ENCODE measurements at regions not wholly inside any gene's neighbourhood (a gene's known extent, or its start where the extent isn't known, plus 50 kb on each side); places are given as distances from the start of the nearest gene placed in this dataset.

GRCh38 chr12:77163074-77164038 lies 98.0 kb upstream of the E2F7 start:
- H3K4me2 ChIP-seq (replicated peaks; ENCODE audit: low read depth, low read length, poor library complexity, severe bottlenecking) = no peak overlapping the region
- Mint-ChIP-seq H3K9me3 (ENCODE audit: insufficient read depth) (peaks cover 2% of the 10 kb centered on the region), H3K27ac (no peak overlapping the region), H3K4me3 (no peak overlapping the region), H3K27me3 (no peaks in the 10 kb centered on the region), H3K4me1 (no peaks in the 10 kb centered on the region)
- intact Hi-C loops (cut with micrococcal nuclease) = no loop called here
- no peaks in the 10 kb centered on the region for H3K9me3 ChIP-seq (ENCODE audit: control extremely low read depth in 1 of 3, control insufficient read depth in 2 of 3, insufficient read depth in 1 of 3, low read length in 2 of 3)
- no peak overlapping the region for H3K27ac ChIP-seq (ENCODE audit: low read length in 2 of 2)
- TF ChIP-seq, protein P1, sequence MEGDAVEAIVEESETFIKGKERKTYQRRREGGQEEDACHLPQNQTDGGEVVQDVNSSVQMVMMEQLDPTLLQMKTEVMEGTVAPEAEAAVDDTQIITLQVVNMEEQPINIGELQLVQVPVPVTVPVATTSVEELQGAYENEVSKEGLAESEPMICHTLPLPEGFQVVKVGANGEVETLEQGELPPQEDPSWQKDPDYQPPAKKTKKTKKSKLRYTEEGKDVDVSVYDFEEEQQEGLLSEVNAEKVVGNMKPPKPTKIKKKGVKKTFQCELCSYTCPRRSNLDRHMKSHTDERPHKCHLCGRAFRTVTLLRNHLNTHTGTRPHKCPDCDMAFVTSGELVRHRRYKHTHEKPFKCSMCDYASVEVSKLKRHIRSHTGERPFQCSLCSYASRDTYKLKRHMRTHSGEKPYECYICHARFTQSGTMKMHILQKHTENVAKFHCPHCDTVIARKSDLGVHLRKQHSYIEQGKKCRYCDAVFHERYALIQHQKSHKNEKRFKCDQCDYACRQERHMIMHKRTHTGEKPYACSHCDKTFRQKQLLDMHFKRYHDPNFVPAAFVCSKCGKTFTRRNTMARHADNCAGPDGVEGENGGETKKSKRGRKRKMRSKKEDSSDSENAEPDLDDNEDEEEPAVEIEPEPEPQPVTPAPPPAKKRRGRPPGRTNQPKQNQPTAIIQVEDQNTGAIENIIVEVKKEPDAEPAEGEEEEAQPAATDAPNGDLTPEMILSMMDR (IDR thresholded peaks at IDR 0.05) = no peak
- no peak for TF ChIP-seq EZH2 (IDR thresholded peaks at IDR 0.05; ENCODE audit: borderline replicate concordance, insufficient read depth, low read depth, low read length, poor library complexity, severe bottlenecking)
- no peaks in the 10 kb centered on the region for H3K4me1 ChIP-seq (ENCODE audit: control insufficient read depth in 2 of 2, insufficient read depth in 2 of 2, low read length in 2 of 2)
- no peak overlapping the region for H3K9ac ChIP-seq (ENCODE audit: low read length)
- POLR2A ChIA-PET = no interaction called here
- WGBS (ENCODE audit: insufficient coverage) = no CpG with 5 or more reads among the region's 3 CpGs
- H2AFZ ChIP-seq (ENCODE audit: insufficient read depth, low read depth, low read length, poor library complexity, severe bottlenecking) = no peak overlapping the region
- H4K20me1 ChIP-seq (ENCODE audit: control insufficient read depth, insufficient read depth, low read length, poor library complexity, severe bottlenecking) = no peaks in the 10 kb centered on the region
- DNase-seq = no peak
- H3K36me3 ChIP-seq (replicated peaks in 1 of 2; ENCODE audit: control extremely low read depth in 1 of 2, control insufficient read depth in 1 of 2, extremely low read depth in 1 of 2, insufficient read depth in 2 of 2, low read length in 1 of 2) = no peaks in the 10 kb centered on the region
- CTCF ChIA-PET = no interaction called here
- ATAC-seq (ENCODE audit: low read depth) = no peak
- no peak overlapping the region for H3K4me3 ChIP-seq (ENCODE audit: control extremely low read depth in 1 of 5, extremely low read depth in 1 of 5, insufficient read depth in 1 of 5, low read depth in 2 of 5, low read length in 4 of 5)
- no peaks in the 10 kb centered on the region for H3K79me2 ChIP-seq (ENCODE audit: control insufficient read depth, insufficient read depth, low read length)
- H3K27me3 ChIP-seq (replicated peaks in 1 of 4; ENCODE audit: control extremely low read depth in 1 of 4, control insufficient read depth in 3 of 4, insufficient read depth in 4 of 4, low read length in 3 of 4) = no peaks in the 10 kb centered on the region

DNA sequence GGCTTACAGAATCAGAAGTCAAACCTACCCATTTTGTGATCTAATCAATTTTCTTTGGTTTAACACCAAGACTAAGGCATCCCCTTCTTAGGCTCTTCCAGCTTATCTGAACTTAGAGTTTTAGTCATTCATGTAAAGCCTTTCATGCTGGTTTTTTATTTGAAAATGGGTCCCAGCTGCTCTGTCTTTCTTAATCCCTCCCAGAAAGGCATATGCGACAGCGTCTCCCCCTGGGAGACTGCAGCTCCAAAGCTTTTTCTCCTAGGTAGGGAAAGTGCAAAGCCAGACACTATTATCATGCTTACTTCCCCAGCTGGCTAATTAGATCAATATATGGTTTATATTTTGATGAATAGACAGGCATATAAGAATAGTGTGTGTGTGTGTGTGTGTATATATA lies 96.6 kb upstream of the E2F7 start:
- no peaks in the 10 kb centered on the region for H3K4me1 ChIP-seq (ENCODE audit: control insufficient read depth in 2 of 2, insufficient read depth in 2 of 2, low read length in 2 of 2)
- ATAC-seq (ENCODE audit: low read depth) = no peak
- ChIA-PET CTCF (no interaction called here), POLR2A (no interaction called here)
- H2AFZ ChIP-seq (ENCODE audit: insufficient read depth, low read depth, low read length, poor library complexity, severe bottlenecking) = no peak overlapping the region
- peaks cover 2% of the 10 kb centered on the region for H3K9me3 Mint-ChIP-seq (ENCODE audit: insufficient read depth)
- no peaks in the 10 kb centered on the region for H4K20me1 ChIP-seq (ENCODE audit: control insufficient read depth, insufficient read depth, low read length, poor library complexity, severe bottlenecking)
- no peaks in the 10 kb centered on the region for H3K4me1 Mint-ChIP-seq
- TF ChIP-seq, protein P1 (IDR thresholded peaks at IDR 0.05) = no peak
- TF ChIP-seq EZH2 (IDR thresholded peaks at IDR 0.05; ENCODE audit: borderline replicate concordance, insufficient read depth, low read depth, low read length, poor library complexity, severe bottlenecking) = no peak
- intact Hi-C loops (cut with micrococcal nuclease) = no loop called here
- H3K4me2 ChIP-seq (replicated peaks; ENCODE audit: low read depth, low read length, poor library complexity, severe bottlenecking) = no peak overlapping the region
- H3K4me3 Mint-ChIP-seq = no peak overlapping the region
- no peaks in the 10 kb centered on the region for H3K27me3 ChIP-seq (replicated peaks in 1 of 4; ENCODE audit: control extremely low read depth in 1 of 4, control insufficient read depth in 3 of 4, insufficient read depth in 4 of 4, low read length in 3 of 4)
- H3K79me2 ChIP-seq (ENCODE audit: control insufficient read depth, insufficient read depth, low read length) = no peaks in the 10 kb centered on the region
- no peak overlapping the region for H3K27ac Mint-ChIP-seq
- H3K36me3 ChIP-seq (replicated peaks in 1 of 2; ENCODE audit: control extremely low read depth in 1 of 2, control insufficient read depth in 1 of 2, extremely low read depth in 1 of 2, insufficient read depth in 2 of 2, low read length in 1 of 2) = no peaks in the 10 kb centered on the region
- no CpG with 5 or more reads among the region's 2 CpGs for WGBS (ENCODE audit: insufficient coverage)
- no peak overlapping the region for H3K9ac ChIP-seq (ENCODE audit: low read length)
- H3K27me3 Mint-ChIP-seq = no peaks in the 10 kb centered on the region
- no peaks in the 10 kb centered on the region for H3K9me3 ChIP-seq (ENCODE audit: control extremely low read depth in 1 of 3, control insufficient read depth in 2 of 3, insufficient read depth in 1 of 3, low read length in 2 of 3)
- H3K4me3 ChIP-seq (ENCODE audit: control extremely low read depth in 1 of 5, extremely low read depth in 1 of 5, insufficient read depth in 1 of 5, low read depth in 2 of 5, low read length in 4 of 5) = no peak overlapping the region
- no peak overlapping the region for H3K27ac ChIP-seq (ENCODE audit: low read length in 2 of 2)
- DNase-seq = no peak
